Stomach (tissue), 4 donors: ENCODE measurements at regions not wholly inside any gene's neighbourhood (a gene's known extent, or its start where the extent isn't known, plus 50 kb on each side); places are given as distances from the start of the nearest gene placed in this dataset.

ENCODE experiments used
- EP300 ChIP-seq: sonication (generic); formaldehyde crosslinking; IDR thresholded peaks from one replicate; pipeline ENCODE4 v1.6.1; 2017; ENCODE audit warnings: antibody characterized with exemption
- POLR2A ChIP-seq, 4 donors: fragments of 450-650 bp; IDR thresholded peaks; one replicate each; pipeline ENCODE4 v1.6.1; 2016; ENCODE audit warnings: antibody characterized with exemption in 4 of 4, control low read depth in 2 of 4, mild to moderate bottlenecking in 1 of 4, moderate library complexity in 1 of 4
- POLR2AphosphoS5 ChIP-seq, 3 donors: sonication (generic); formaldehyde crosslinking; IDR thresholded peaks; one replicate each; pipeline ENCODE4 v1.6.1; 2016; ENCODE audit warnings: antibody characterized with exemption in 3 of 3

GRCh38 chr4:129420637-129421036 lies 324.7 kb downstream of the C4orf33 start:
- TF ChIP-seq POLR2A (IDR thresholded peaks at IDR 0.05) (no peak), POLR2AphosphoS5 (IDR thresholded peaks at IDR 0.05) (no peak), EP300 (no peak)
